BJ (cell line): ENCODE measurements at regions not wholly inside any gene's neighbourhood (a gene's known extent, or its start where the extent isn't known, plus 50 kb on each side); places are given as distances from the start of the nearest gene placed in this dataset.

Source experiments
- CTCF ChIA-PET: fragments of 350-600 bp; formaldehyde crosslinking; extraction: SDS; loops from one replicate; lab custom pipeline; 2021; ENCODE audit warnings: antibody characterized with exemption, inconsistent platforms; lab: Yijun Ruan, JAX
- POLR2A ChIA-PET: fragments of 300-600 bp; sonication (Branson Sonifier 250); formaldehyde crosslinking; extraction: SDS; loops from one replicate; lab custom pipeline; 2021; ENCODE audit warnings: antibody characterized with exemption; lab: Charles Lee
- DNase-seq: peaks from one replicate; pipeline ENCODE4 v3.0.0-alpha.2; 2011; ENCODE audit warnings: low read depth
- H3K27me3 ChIP-seq: 2 replicates; pipeline ENCODE4 v1.6.0; 2011; ENCODE audit warnings: low read length; ENCODE audit not compliant: control insufficient read depth, insufficient read depth
- H3K36me3 ChIP-seq: 2 replicates; pipeline ENCODE4 v1.5.1; 2011; ENCODE audit warnings: low read length; ENCODE audit not compliant: control insufficient read depth, insufficient read depth
- H3K4me3 ChIP-seq: 2 replicates; pipeline ENCODE4 v1.5.1; 2011; ENCODE audit warnings: low read depth, mild to moderate bottlenecking, control low read depth, low read length
- TF ChIP-seq, protein P1 (sequence below): IDR thresholded peaks from 2 replicates; pipeline ENCODE4 v1.5.1; 2011; ENCODE audit warnings: low read depth, mild to moderate bottlenecking, control low read depth, inconsistent platforms, low read length, moderate library complexity; ENCODE audit not compliant: insufficient read depth

DNA sequence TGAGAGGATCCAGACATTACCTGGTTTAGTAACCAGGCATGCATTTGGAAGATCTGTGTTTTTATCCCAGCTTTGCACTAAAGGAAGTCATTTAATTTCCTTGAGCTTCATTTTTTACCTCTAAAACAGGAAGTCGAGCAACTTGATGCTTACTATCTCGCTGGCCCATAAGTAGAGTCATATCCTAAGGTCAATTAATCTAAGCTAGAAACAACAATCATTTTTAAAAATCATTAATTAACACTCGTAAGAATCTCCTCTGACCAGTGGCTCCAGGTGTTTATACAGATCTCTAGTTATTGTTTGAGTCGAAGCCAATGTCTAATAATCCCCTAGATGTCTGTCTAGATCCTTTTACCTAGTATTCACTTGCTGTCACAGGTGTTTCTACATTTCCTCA is 355.8 kb upstream of the DCN start:
- DNase-seq: no peak
- TF ChIP-seq, protein P1, sequence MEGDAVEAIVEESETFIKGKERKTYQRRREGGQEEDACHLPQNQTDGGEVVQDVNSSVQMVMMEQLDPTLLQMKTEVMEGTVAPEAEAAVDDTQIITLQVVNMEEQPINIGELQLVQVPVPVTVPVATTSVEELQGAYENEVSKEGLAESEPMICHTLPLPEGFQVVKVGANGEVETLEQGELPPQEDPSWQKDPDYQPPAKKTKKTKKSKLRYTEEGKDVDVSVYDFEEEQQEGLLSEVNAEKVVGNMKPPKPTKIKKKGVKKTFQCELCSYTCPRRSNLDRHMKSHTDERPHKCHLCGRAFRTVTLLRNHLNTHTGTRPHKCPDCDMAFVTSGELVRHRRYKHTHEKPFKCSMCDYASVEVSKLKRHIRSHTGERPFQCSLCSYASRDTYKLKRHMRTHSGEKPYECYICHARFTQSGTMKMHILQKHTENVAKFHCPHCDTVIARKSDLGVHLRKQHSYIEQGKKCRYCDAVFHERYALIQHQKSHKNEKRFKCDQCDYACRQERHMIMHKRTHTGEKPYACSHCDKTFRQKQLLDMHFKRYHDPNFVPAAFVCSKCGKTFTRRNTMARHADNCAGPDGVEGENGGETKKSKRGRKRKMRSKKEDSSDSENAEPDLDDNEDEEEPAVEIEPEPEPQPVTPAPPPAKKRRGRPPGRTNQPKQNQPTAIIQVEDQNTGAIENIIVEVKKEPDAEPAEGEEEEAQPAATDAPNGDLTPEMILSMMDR: no peak
- POLR2A ChIA-PET: no interaction called here
- Histone ChIP-seq H3K4me3 (no peak overlapping the region), H3K36me3 (no peaks in the 10 kb centered on the region), H3K27me3 (no peaks in the 10 kb centered on the region)
- CTCF ChIA-PET: interaction anchor here (1.0 kb wide), 1 partner anchor 39 kb away, joined by 3 read pairs; no protein-coding TSS in a partner anchor

DNA sequence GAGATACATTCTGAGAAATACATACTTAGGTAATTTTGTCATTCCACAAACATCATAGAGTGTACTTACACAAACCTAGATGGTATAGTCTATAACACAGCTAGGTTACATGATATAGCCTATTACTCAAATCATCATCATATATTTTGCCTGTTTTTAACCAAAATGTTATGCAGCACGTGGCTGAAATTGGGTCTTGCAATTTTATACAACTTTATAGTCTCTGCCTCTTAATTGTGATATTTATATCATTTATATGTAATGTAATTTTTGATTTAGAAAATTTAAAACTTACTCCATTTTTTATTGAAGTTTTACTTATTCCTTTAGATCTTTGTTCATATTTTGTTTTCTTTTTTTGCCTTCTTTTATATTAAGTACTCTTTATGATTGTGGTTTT is 350.7 kb upstream of the DCN start:
- POLR2A ChIA-PET: no interaction called here
- no peak for DNase-seq
- CTCF ChIA-PET: no interaction called here
- Histone ChIP-seq H3K36me3 (no peaks in the 10 kb centered on the region), H3K27me3 (no peaks in the 10 kb centered on the region), H3K4me3 (no peak overlapping the region)
- TF ChIP-seq, protein P1: no peak

DNA sequence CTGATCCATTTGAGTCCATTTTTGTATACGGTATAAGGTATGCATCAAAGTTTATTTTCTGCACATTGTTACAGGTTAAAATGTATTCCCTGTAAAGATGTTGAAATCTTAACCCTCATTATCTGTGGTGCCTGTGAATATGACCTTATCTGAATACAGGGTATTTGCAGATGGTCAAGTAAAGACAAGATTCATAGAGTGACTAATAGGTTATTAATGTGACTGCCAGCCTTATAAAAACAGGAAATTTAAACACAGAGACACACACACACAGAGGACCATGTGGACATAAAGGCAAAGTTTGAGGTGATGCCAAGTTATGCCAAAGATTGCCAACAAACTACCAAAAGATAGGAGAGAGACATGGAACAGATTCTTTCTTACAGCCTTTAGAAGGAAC is 347.2 kb upstream of the DCN start:
- Histone ChIP-seq H3K27me3 (no peaks in the 10 kb centered on the region), H3K4me3 (no peak overlapping the region), H3K36me3 (no peaks in the 10 kb centered on the region)
- TF ChIP-seq, protein P1: no peak
- ChIA-PET CTCF (no interaction called here), POLR2A (no interaction called here)
- no peak for DNase-seq

DNA sequence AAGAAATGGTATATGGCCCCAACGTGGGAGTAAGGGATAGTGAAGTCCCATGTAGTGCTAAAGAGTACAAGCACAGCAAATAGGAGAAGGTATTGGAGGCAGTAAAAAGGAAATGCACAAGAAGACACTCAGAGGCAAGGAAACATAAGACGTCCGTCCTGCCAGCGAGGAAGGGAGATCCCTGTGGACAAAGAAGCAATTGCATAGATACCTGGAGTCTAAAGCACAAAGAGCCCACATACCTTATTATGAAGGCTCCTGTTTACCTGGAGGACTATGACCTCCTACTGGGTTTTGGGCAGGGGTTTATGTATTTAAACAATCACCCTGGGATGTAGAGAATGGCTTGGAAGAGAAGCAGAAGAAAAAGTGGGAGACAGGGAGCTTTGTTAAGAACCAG is 341.2 kb upstream of the DCN start:
- ChIA-PET POLR2A (no interaction called here), CTCF (no interaction called here)
- H3K4me3 ChIP-seq: no peak overlapping the region
- TF ChIP-seq, protein P1: no peak
- H3K27me3 ChIP-seq: no peaks in the 10 kb centered on the region
- no peak for DNase-seq
- H3K36me3 ChIP-seq: no peaks in the 10 kb centered on the region

DNA sequence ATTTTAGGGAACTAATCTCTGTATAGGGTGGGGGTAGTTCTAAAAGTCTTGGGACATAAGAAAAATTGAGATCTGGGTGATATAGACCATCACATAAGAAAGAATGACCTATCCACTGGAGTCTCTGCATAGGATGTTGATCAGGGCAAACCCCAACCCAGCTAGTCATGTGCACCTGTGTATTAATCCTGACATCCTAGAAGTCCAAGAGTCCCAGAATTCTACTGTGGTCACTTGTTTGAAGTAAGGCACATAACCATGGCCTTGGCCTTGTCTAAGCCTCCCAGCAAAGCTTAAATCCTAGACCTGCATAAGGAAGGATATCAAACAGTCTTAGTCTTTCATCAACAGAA is 334.1 kb upstream of the DCN start:
- Histone ChIP-seq H3K36me3 (no peaks in the 10 kb centered on the region), H3K27me3 (no peaks in the 10 kb centered on the region), H3K4me3 (no peak overlapping the region)
- no peak for DNase-seq
- TF ChIP-seq, protein P1: no peak
- ChIA-PET POLR2A (no interaction called here), CTCF (no interaction called here)
